ENCODE measurements at regions not wholly inside any gene's neighbourhood (a gene's known extent, or its start where the extent isn't known, plus 50 kb on each side); places are given as distances from the start of the nearest gene placed in this dataset.

GRCh38 chr4:175176710-175177109, 258.6 kb downstream of the ADAM29 start:
- TF ChIP-seq EZH2 (IDR thresholded peaks at IDR 0.05; ENCODE audit: low read length) (no peak), CTCF (optimal IDR thresholded peaks at IDR 0.05 in 1 of 3, IDR thresholded peaks at IDR 0.05 in 1 of 3, conservative IDR thresholded peaks at IDR 0.05 in 1 of 3; ENCODE audit: extremely low read depth in 1 of 3, insufficient read depth in 2 of 3, low read length in 3 of 3) (no peak)

All from keratinocyte (primary cell).